H9 (cell line): ENCODE measurements at regions not wholly inside any gene's neighbourhood (a gene's known extent, or its start where the extent isn't known, plus 50 kb on each side); places are given as distances from the start of the nearest gene placed in this dataset.

ENCODE experiments used
- DNase-seq: peaks from one replicate; pipeline ENCODE4 v3.0.0-alpha.2; 2017
- H2AFZ ChIP-seq: one replicate; pipeline ENCODE4 v1.6.1; 2013; ENCODE audit warnings: mild to moderate bottlenecking, low read length, control low read depth, moderate library complexity
- H2AK5ac ChIP-seq: 2 replicates; pipeline ENCODE4 v1.6.1; 2013; ENCODE audit warnings: low read length, control low read depth, mixed read lengths; ENCODE audit not compliant: insufficient read length
- H2BK120ac ChIP-seq: one replicate; pipeline ENCODE4 v1.6.1; 2013; ENCODE audit warnings: low read depth, mild to moderate bottlenecking, low read length, control low read depth, inconsistent platforms; ENCODE audit not compliant: poor library complexity, severe bottlenecking
- H2BK12ac ChIP-seq: 2 replicates; pipeline ENCODE4 v1.6.1; 2013; ENCODE audit warnings: low read length, control low read depth, mixed read lengths, low read depth; ENCODE audit not compliant: insufficient read length
- H2BK15ac ChIP-seq: 2 replicates; pipeline ENCODE4 v1.6.1; 2013; ENCODE audit warnings: low read depth, low read length, control low read depth
- H2BK20ac ChIP-seq: one replicate; pipeline ENCODE4 v1.6.1; 2013; ENCODE audit warnings: low read depth, mild to moderate bottlenecking, low read length, control low read depth, inconsistent platforms; ENCODE audit not compliant: poor library complexity, severe bottlenecking
- H2BK5ac ChIP-seq: 2 replicates; pipeline ENCODE4 v1.6.1; 2013; ENCODE audit warnings: low read length, control low read depth, mixed read lengths; ENCODE audit not compliant: insufficient read length
- H3K14ac ChIP-seq: 2 replicates; pipeline ENCODE4 v1.6.1; 2013; ENCODE audit warnings: low read length, control low read depth; ENCODE audit not compliant: insufficient read depth
- H3K18ac ChIP-seq: 2 replicates; pipeline ENCODE4 v1.6.1; 2013; ENCODE audit warnings: low read depth, mild to moderate bottlenecking, mixed read lengths, low read length, control low read depth; ENCODE audit not compliant: insufficient read length
- H3K23ac ChIP-seq: 2 replicates; pipeline ENCODE4 v1.6.1; 2013; ENCODE audit warnings: low read length, control low read depth, mixed read lengths, low read depth; ENCODE audit not compliant: insufficient read length
- H3K23me2 ChIP-seq: 2 replicates; pipeline ENCODE4 v1.6.1; 2013; ENCODE audit warnings: low read depth, mild to moderate bottlenecking, mixed read lengths, low read length, control low read depth; ENCODE audit not compliant: insufficient read length, poor library complexity, severe bottlenecking
- H3K27ac ChIP-seq: 2 replicates; pipeline ENCODE4 v1.5.1; 2013; ENCODE audit warnings: low read length, control low read depth, mixed read lengths, low read depth; ENCODE audit not compliant: insufficient read length
- H3K27me3 ChIP-seq: 2 replicates; pipeline ENCODE4 v1.6.1; 2013; ENCODE audit warnings: low read length, control low read depth, inconsistent platforms; ENCODE audit not compliant: insufficient read depth
- H3K4ac ChIP-seq: 2 replicates; pipeline ENCODE4 v1.6.1; 2013; ENCODE audit warnings: low read depth, mild to moderate bottlenecking, control low read depth, inconsistent platforms, low read length, moderate library complexity
- H3K4me1 ChIP-seq: 2 replicates; pipeline ENCODE4 v1.6.1; 2013; ENCODE audit warnings: low read length, control low read depth, inconsistent platforms; ENCODE audit not compliant: insufficient read depth
- H3K4me2 ChIP-seq: 2 replicates; pipeline ENCODE4 v1.6.1; 2013; ENCODE audit warnings: low read length, control low read depth, mixed read lengths; ENCODE audit not compliant: insufficient read length, insufficient read depth
- H3K56ac ChIP-seq: 2 replicates; pipeline ENCODE4 v1.6.1; 2013; ENCODE audit warnings: low read depth, mild to moderate bottlenecking, mixed read lengths, low read length, control low read depth; ENCODE audit not compliant: insufficient read length
- H3K79me1 ChIP-seq: 2 replicates; pipeline ENCODE4 v1.6.1; 2013; ENCODE audit warnings: low read depth, mild to moderate bottlenecking, moderate library complexity, low read length, control low read depth, inconsistent platforms; ENCODE audit not compliant: insufficient read depth, poor library complexity, severe bottlenecking
- H3K79me2 ChIP-seq: 2 replicates; pipeline ENCODE4 v1.6.1; 2013; ENCODE audit warnings: low read length, control low read depth, inconsistent platforms; ENCODE audit not compliant: insufficient read depth
- H3K9ac ChIP-seq: 2 replicates; pipeline ENCODE4 v1.6.1; 2013; ENCODE audit warnings: low read length, control low read depth, mixed read lengths; ENCODE audit not compliant: insufficient read length; ENCODE audit errors: extremely low read depth
- H3K9me3 ChIP-seq: one replicate; pipeline ENCODE4 v1.6.1; 2013; ENCODE audit warnings: low read depth, low read length, inconsistent platforms; ENCODE audit not compliant: control insufficient read depth
- H3T11ph ChIP-seq: one replicate; pipeline ENCODE4 v1.6.1; 2013; ENCODE audit warnings: mild to moderate bottlenecking, low read length, control low read depth, inconsistent platforms
- H4K20me1 ChIP-seq: one replicate; pipeline ENCODE4 v1.6.1; 2013; ENCODE audit not compliant: control insufficient read depth, insufficient read length, insufficient read depth
- H4K5ac ChIP-seq: 2 replicates; pipeline ENCODE4 v1.6.1; 2013; ENCODE audit warnings: low read depth, mild to moderate bottlenecking, mixed read lengths, low read length, control low read depth; ENCODE audit not compliant: insufficient read length
- H4K8ac ChIP-seq: replicated peaks from 2 replicates; pipeline ENCODE4 v1.6.1; 2013; ENCODE audit warnings: low read length, control low read depth, mixed read lengths, low read depth; ENCODE audit not compliant: insufficient read length
- H4K91ac ChIP-seq: 2 replicates; pipeline ENCODE4 v1.6.1; 2013; ENCODE audit warnings: low read depth, mild to moderate bottlenecking, moderate library complexity, mixed read lengths, low read length, control low read depth; ENCODE audit not compliant: insufficient read length
- H3K27ac Mint-ChIP-seq, 3 experiments: 2 replicates in 2 of 3; 3 replicates in 1 of 3; pipeline ENCODE4 v1.8.0; 2020 to 2021; ENCODE audit warnings: mixed read lengths in 3 of 3, mild to moderate bottlenecking in 1 of 3, moderate library complexity in 1 of 3
- H3K27me3 Mint-ChIP-seq: 2 replicates; pipeline ENCODE4 v1.8.0; 2021; ENCODE audit warnings: low read depth, mild to moderate bottlenecking, moderate library complexity, mixed read lengths
- H3K36me3 Mint-ChIP-seq, 3 experiments: 2 replicates in 2 of 3; 3 replicates in 1 of 3; pipeline ENCODE4 v1.8.0; 2020 to 2021; ENCODE audit warnings: low read depth in 3 of 3, mixed read lengths in 3 of 3; ENCODE audit not compliant: insufficient read depth in 1 of 3
- H3K4me1 Mint-ChIP-seq, 2 experiments: 2 replicates each; pipeline ENCODE4 v1.8.0; 2020; ENCODE audit warnings: mixed read lengths in 2 of 2
- H3K4me3 Mint-ChIP-seq, 2 experiments: 2 replicates in 1 of 2; 3 replicates in 1 of 2; pipeline ENCODE4 v1.8.0; 2020 to 2021; ENCODE audit warnings: mild to moderate bottlenecking in 2 of 2, mixed read lengths in 2 of 2, moderate library complexity in 1 of 2
- H3K9me3 Mint-ChIP-seq, 2 experiments: 2 replicates in 1 of 2; 3 replicates in 1 of 2; pipeline ENCODE4 v1.8.0; 2020; ENCODE audit warnings: mild to moderate bottlenecking in 2 of 2, mixed read lengths in 2 of 2, moderate library complexity in 1 of 2
- CTCF ChIP-seq: fragments of 200-600 bp; sonication (generic); conservative IDR thresholded peaks from 3 replicates; pipeline ENCODE4 v1.8.0; 2021; ENCODE audit warnings: antibody characterized with exemption, mild to moderate bottlenecking
- WGBS: extraction: QIAGEN DNeasy Blood & Tissue Kit; methylation state at CpG from one replicate; pipeline ENCODE4 v1.1.7; 2013; ENCODE audit warnings: missing lambda C conversion rate, low lambda C conversion rate, mixed read lengths; ENCODE audit not compliant: insufficient read length; ENCODE audit errors: extremely low coverage; 5-methylcytosine and 5-hydroxymethylcytosine counted together

GRCh38 chr22:44366372-44367300, 53.9 kb upstream of the SHISAL1 start:
- no peaks in the 10 kb centered on the region for H3K4me1 ChIP-seq
- no peak overlapping the region for H3K4me2 ChIP-seq
- no peak overlapping the region for H4K91ac ChIP-seq
- Mint-ChIP-seq H3K27ac (no peak overlapping the region; a peak in 1 of 7 replicates), H3K36me3 (no peaks in the 10 kb centered on the region), H3K4me1 (peaks cover 0 to 11% of the 10 kb centered on the region in 2 experiments; a peak in 2 of 4 replicates), H3K9me3 (no peaks in the 10 kb centered on the region), H3K27me3 (no peaks in the 10 kb centered on the region; the same call in none of the 2 replicates), H3K4me3 (no peak overlapping the region)
- H3K23me2 ChIP-seq = no peaks in the 10 kb centered on the region
- no peak for DNase-seq
- H3K18ac ChIP-seq = no peak overlapping the region
- H2AFZ ChIP-seq = no peak overlapping the region
- no peak overlapping the region for H3K14ac ChIP-seq
- H3K9me3 ChIP-seq = no peaks in the 10 kb centered on the region
- H2BK5ac ChIP-seq = no peak overlapping the region
- no peak overlapping the region for H2BK12ac ChIP-seq
- no peak overlapping the region for H4K8ac ChIP-seq
- no peak for TF ChIP-seq CTCF
- no peak overlapping the region for H4K5ac ChIP-seq
- no peak overlapping the region for H3K56ac ChIP-seq
- no peaks in the 10 kb centered on the region for H3K79me2 ChIP-seq
- no peak overlapping the region for H2BK120ac ChIP-seq
- WGBS = no CpG with 5 or more reads among the region's 7 CpGs
- no peaks in the 10 kb centered on the region for H4K20me1 ChIP-seq
- H2BK15ac ChIP-seq = no peak overlapping the region
- no peak overlapping the region for H2BK20ac ChIP-seq
- no peak overlapping the region for H2AK5ac ChIP-seq
- no peak overlapping the region for H3T11ph ChIP-seq
- no peak overlapping the region for H3K4ac ChIP-seq
- no peaks in the 10 kb centered on the region for H3K27me3 ChIP-seq
- no peak overlapping the region for H3K23ac ChIP-seq
- no peak overlapping the region for H3K9ac ChIP-seq
- H3K27ac ChIP-seq = no peak overlapping the region
- H3K79me1 ChIP-seq = no peaks in the 10 kb centered on the region
